CD8-positive, alpha-beta memory T cell (primary cell): ENCODE measurements at regions not wholly inside any gene's neighbourhood (a gene's known extent, or its start where the extent isn't known, plus 50 kb on each side); places are given as distances from the start of the nearest gene placed in this dataset.

Experiments
- CTCF ChIA-PET: fragments of 350-600 bp; sonication (Branson Sonifier 250); formaldehyde crosslinking; loops from one replicate; lab custom pipeline; 2021; ENCODE audit warnings: antibody characterized with exemption; lab: Charles Lee
- POLR2A ChIA-PET: fragments of 350-600 bp; sonication (Branson Sonifier 250); formaldehyde crosslinking; loops from one replicate; lab custom pipeline; 2021; ENCODE audit warnings: antibody characterized with exemption; lab: Charles Lee
- DNase-seq, 5 donors: peaks; one replicate each; pipeline versions ENCODE4 v3.0.0 to v3.0.0-alpha.2; 2020 to 2022; ENCODE audit warnings: mixed read lengths in 1 of 5
- H3K27ac ChIP-seq: one replicate; pipeline ENCODE4 v1.7.0; 2013; ENCODE audit warnings: low read depth, mild to moderate bottlenecking, low read length, moderate library complexity
- H3K27me3 ChIP-seq: 2 replicates; pipeline ENCODE4 v1.7.0; 2013; ENCODE audit warnings: low read length, mild to moderate bottlenecking; ENCODE audit not compliant: insufficient read depth, poor library complexity, severe bottlenecking
- H3K36me3 ChIP-seq: 2 replicates; pipeline ENCODE4 v1.7.0; 2013; ENCODE audit warnings: mild to moderate bottlenecking, low read length, moderate library complexity; ENCODE audit not compliant: insufficient read depth
- H3K4me1 ChIP-seq: 2 replicates; pipeline ENCODE4 v1.7.0; 2013; ENCODE audit warnings: mild to moderate bottlenecking, low read length, moderate library complexity; ENCODE audit not compliant: insufficient read depth
- H3K4me3 ChIP-seq: 2 replicates; pipeline ENCODE4 v1.7.0; 2013; ENCODE audit warnings: mild to moderate bottlenecking, low read length
- H3K9me3 ChIP-seq: 2 replicates; pipeline ENCODE4 v1.7.0; 2013; ENCODE audit warnings: mild to moderate bottlenecking, low read length
- H3K27ac Mint-ChIP-seq, 8 donors: one replicate each; pipeline ENCODE4 v1.8.0; 2020 to 2021; ENCODE audit warnings: mixed read lengths in 8 of 8, mild to moderate bottlenecking in 6 of 8, inconsistent platforms in 3 of 8, moderate library complexity in 3 of 8
- H3K27me3 Mint-ChIP-seq, 2 donors: one replicate each; pipeline ENCODE4 v1.8.0; 2020 to 2021; ENCODE audit warnings: mixed read lengths in 2 of 2, mild to moderate bottlenecking in 1 of 2, moderate library complexity in 1 of 2
- H3K36me3 Mint-ChIP-seq, 3 donors: one replicate each; pipeline ENCODE4 v1.8.0; 2020 to 2021; ENCODE audit warnings: mixed read lengths in 3 of 3, inconsistent platforms in 1 of 3, mild to moderate bottlenecking in 1 of 3
- H3K4me1 Mint-ChIP-seq, 3 donors: one replicate each; pipeline ENCODE4 v1.8.0; 2020 to 2021; ENCODE audit warnings: mixed read lengths in 3 of 3, inconsistent platforms in 1 of 3, mild to moderate bottlenecking in 1 of 3
- H3K4me3 Mint-ChIP-seq, 7 donors: one replicate each; pipeline ENCODE4 v1.8.0; 2020 to 2021; ENCODE audit warnings: mixed read lengths in 7 of 7, mild to moderate bottlenecking in 6 of 7, moderate library complexity in 4 of 7, inconsistent platforms in 2 of 7
- H3K9me3 Mint-ChIP-seq, 5 donors: one replicate each; pipeline ENCODE4 v1.8.0; 2020 to 2022; ENCODE audit warnings: mixed read lengths in 5 of 5, mild to moderate bottlenecking in 3 of 5, moderate library complexity in 2 of 5, inconsistent platforms in 1 of 5

DNA sequence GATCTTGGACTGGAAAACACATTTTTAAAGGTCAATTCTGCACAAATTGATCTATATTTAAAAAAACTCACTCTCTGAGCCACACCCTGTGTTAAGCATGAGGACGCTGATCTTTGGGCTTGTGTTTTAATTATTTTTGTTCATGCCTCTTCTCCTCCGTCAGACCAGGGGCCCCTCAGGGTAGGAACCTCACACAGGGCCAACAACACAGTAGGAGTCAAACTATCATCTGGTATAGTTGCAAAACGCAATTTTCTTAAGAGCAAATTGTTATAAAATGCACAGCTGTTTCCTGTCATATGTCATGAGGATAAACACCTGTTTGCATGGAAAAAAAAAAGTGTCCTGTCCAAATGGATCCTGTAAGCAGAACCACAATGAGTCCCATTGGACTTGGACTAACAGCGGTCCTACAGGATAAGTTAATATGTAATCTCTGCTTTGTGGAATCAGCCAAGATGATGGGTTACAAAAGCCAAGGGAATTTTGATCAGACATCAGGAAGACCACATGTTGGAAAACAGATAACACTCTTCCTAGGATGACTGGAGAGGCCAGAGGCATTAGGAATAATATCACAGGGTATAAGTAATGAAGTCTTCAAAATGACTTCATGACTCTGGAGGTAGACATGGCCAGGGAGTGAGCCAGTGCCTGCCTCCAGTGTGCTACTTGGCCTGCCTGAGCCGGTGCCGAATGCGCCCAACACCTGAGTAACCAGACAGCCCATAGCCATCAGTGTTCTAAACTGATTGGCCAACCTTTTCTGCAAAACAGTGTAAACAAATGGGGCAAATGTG is 184.9 kb upstream of the ADCY1 start:
- Mint-ChIP-seq H3K27ac (no peak overlapping the region), H3K27me3 (peaks cover 15 to 19% of the 10 kb centered on the region in 2 donors), H3K4me3 (no peak overlapping the region), H3K4me1 (no peaks in the 10 kb centered on the region), H3K9me3 (peaks cover under 1 to 9% (median 4%) of the 10 kb centered on the region in 5 donors), H3K36me3 (peaks cover 0 to 6% (median 0%) of the 10 kb centered on the region in 3 donors)
- no peaks in the 10 kb centered on the region for H3K4me1 ChIP-seq
- no peak for DNase-seq
- no peaks in the 10 kb centered on the region for H3K36me3 ChIP-seq
- no peaks in the 10 kb centered on the region for H3K27me3 ChIP-seq
- H3K27ac ChIP-seq, result no peak overlapping the region
- no peaks in the 10 kb centered on the region for H3K9me3 ChIP-seq
- no peak overlapping the region for H3K4me3 ChIP-seq
- POLR2A ChIA-PET, result no interaction called here
- CTCF ChIA-PET, result no interaction called here

- CTCF ChIA-PET, result no interaction called here
- POLR2A ChIA-PET, result no interaction called here
Measured at GRCh38 chr7:45390180-45390579, 184.0 kb upstream of the ADCY1 start.

GRCh38 chr7:45390731-45391130 is 183.4 kb upstream of the ADCY1 start:
- no peak overlapping the region for H3K4me3 ChIP-seq
- ChIA-PET POLR2A (no interaction called here), CTCF (no interaction called here)
- Mint-ChIP-seq H3K36me3 (peaks cover 0 to 3% (median 0%) of the 10 kb centered on the region in 3 donors), H3K4me1 (no peaks in the 10 kb centered on the region), H3K27ac (no peak overlapping the region), H3K27me3 (peaks cover 8 to 14% of the 10 kb centered on the region in 2 donors), H3K4me3 (no peak overlapping the region), H3K9me3 (peaks cover 4 to 13% (median 9%) of the 10 kb centered on the region in 5 donors)
- H3K27ac ChIP-seq, result no peak overlapping the region
- no peaks in the 10 kb centered on the region for H3K27me3 ChIP-seq
- no peaks in the 10 kb centered on the region for H3K4me1 ChIP-seq
- no peak for DNase-seq
- no peaks in the 10 kb centered on the region for H3K36me3 ChIP-seq
- no peaks in the 10 kb centered on the region for H3K9me3 ChIP-seq

More at GRCh38 chr7:45390180-45390579, 184.0 kb upstream of the ADCY1 start:
- Mint-ChIP-seq H3K9me3 (peaks cover 4 to 12% (median 9%) of the 10 kb centered on the region in 5 donors), H3K4me3 (no peak overlapping the region), H3K4me1 (no peaks in the 10 kb centered on the region), H3K27ac (no peak overlapping the region), H3K36me3 (peaks cover 0 to 6% (median 0%) of the 10 kb centered on the region in 3 donors), H3K27me3 (peaks cover 11 to 13% of the 10 kb centered on the region in 2 donors)
- H3K27ac ChIP-seq, result no peak overlapping the region
- no peaks in the 10 kb centered on the region for H3K36me3 ChIP-seq
- no peaks in the 10 kb centered on the region for H3K4me1 ChIP-seq
- H3K27me3 ChIP-seq, result no peaks in the 10 kb centered on the region
- no peak overlapping the region for H3K4me3 ChIP-seq
- DNase-seq, result no peak
- H3K9me3 ChIP-seq, result no peaks in the 10 kb centered on the region

DNA sequence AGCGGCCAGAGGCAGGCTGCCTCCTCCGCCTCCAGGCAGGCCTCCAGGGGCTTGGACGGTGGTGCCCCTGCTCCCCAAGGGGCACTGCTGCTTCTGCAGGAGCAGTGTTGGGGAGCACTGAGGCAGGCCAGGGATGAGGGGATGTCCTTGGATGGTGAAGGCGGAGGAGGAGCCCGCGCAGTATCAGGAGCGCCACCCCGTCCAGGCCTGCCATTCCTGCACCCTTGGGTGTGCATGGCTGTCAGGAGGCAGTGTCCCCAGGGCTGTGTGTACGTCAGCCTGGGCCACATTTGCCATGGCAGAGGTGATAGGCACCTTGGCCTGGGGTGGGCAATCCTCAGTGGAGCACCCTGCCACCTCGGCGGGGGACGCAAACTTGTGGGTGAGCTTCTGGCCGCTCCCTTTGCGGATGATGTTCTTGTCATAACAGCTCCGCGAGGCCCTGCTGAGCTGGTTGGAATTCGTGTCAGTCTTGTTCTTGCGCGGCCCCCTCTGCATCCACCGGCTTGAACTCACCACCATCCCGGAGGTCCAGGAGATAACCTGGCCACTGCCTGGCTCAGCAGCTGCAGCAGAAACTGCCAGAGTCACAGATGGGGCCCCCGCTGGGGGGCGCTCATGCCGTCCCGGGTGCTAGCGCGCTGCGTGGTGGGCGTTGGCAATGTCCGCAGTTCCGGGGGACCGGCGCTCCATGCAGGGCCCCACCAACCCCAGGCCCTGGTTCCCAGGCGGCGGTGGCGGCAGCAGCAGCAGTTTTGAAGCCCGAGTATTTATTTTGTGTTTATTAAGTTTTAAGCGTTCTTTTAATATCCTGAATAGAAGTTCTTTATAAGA is 182.3 kb upstream of the ADCY1 start:
- H3K9me3 ChIP-seq, result no peaks in the 10 kb centered on the region

DNA sequence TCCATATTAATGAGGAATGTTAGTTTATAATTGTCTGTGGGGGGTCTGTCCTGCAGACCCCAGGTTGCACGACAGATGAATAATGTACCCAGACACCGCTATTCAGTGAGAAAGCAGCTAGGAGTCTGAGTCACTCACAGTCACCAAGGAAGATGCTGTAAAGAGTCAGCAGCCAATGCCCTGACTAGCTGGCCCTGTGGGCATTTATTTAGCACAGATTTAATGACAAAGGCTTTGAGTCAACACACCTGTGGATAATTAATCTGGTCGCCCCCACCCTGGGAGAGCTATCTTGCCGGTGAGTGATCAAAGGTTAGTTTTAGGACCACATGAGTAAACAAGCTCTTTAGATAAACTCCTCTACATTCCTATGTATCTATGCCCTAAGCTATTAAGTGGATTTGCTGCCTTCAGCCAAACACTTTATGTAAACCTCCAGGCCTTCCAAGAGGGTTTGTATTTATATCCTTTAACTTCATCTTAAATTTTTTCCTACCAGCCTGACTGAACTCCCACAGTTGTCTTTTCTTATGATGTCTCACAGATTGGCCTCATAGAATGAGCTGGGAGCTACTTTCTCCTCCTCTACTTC is 180.0 kb upstream of the ADCY1 start:
- peaks cover 6 to 10% of the 10 kb centered on the region in 2 donors for H3K27me3 Mint-ChIP-seq
- H3K9me3 ChIP-seq, result no peaks in the 10 kb centered on the region
- DNase-seq, result no peak
- ChIA-PET POLR2A (no interaction called here), CTCF (no interaction called here)
- peak overlapping the region in 1 of 7 donors; percentile 32 for H3K4me3 Mint-ChIP-seq
- H3K36me3 ChIP-seq, result no peaks in the 10 kb centered on the region
- H3K4me3 ChIP-seq, result no peak overlapping the region
- H3K4me1 ChIP-seq, result no peaks in the 10 kb centered on the region
- no peaks in the 10 kb centered on the region for H3K4me1 Mint-ChIP-seq
- peaks cover 0 to 2% (median 0%) of the 10 kb centered on the region in 3 donors for H3K36me3 Mint-ChIP-seq
- H3K27ac ChIP-seq, result no peak overlapping the region
- H3K27ac Mint-ChIP-seq, result no peak overlapping the region
- H3K27me3 ChIP-seq, result no peaks in the 10 kb centered on the region
- H3K9me3 Mint-ChIP-seq, result peaks cover 4 to 16% (median 10%) of the 10 kb centered on the region in 5 donors

More for the DNA sequence above, 182.3 kb upstream of the ADCY1 start:
- Histone ChIP-seq H3K4me1 (no peaks in the 10 kb centered on the region), H3K27ac (no peak overlapping the region), H3K27me3 (no peaks in the 10 kb centered on the region), H3K36me3 (no peaks in the 10 kb centered on the region), H3K4me3 (no peak overlapping the region)
- DNase-seq, result no peak
- ChIA-PET POLR2A (no interaction called here), CTCF (no interaction called here)
- H3K27ac Mint-ChIP-seq, result no peak overlapping the region
- H3K4me3 Mint-ChIP-seq, result no peak overlapping the region
- peaks cover 3 to 12% of the 10 kb centered on the region in 2 donors for H3K27me3 Mint-ChIP-seq
- peaks cover 4 to 14% (median 10%) of the 10 kb centered on the region in 5 donors for H3K9me3 Mint-ChIP-seq
- no peaks in the 10 kb centered on the region for H3K4me1 Mint-ChIP-seq
- peaks cover 0 to 2% (median 0%) of the 10 kb centered on the region in 3 donors for H3K36me3 Mint-ChIP-seq

- DNase-seq, result no peak
- Mint-ChIP-seq H3K36me3 (peaks cover 0 to 4% (median 2%) of the 10 kb centered on the region in 3 donors), H3K9me3 (peaks cover 4 to 13% (median 8%) of the 10 kb centered on the region in 5 donors), H3K27ac (no peak overlapping the region), H3K27me3 (peaks cover 2 to 9% of the 10 kb centered on the region in 2 donors), H3K4me3 (no peak overlapping the region), H3K4me1 (peaks cover 0 to 2% (median 0%) of the 10 kb centered on the region in 3 donors)
- CTCF ChIA-PET, result no interaction called here
- POLR2A ChIA-PET, result no interaction called here
- Histone ChIP-seq H3K4me3 (no peak overlapping the region), H3K9me3 (no peaks in the 10 kb centered on the region), H3K36me3 (no peaks in the 10 kb centered on the region), H3K4me1 (no peaks in the 10 kb centered on the region), H3K27ac (no peak overlapping the region), H3K27me3 (no peaks in the 10 kb centered on the region)
Measured at GRCh38 chr7:45399069-45399468, 175.1 kb upstream of the ADCY1 start.

DNA sequence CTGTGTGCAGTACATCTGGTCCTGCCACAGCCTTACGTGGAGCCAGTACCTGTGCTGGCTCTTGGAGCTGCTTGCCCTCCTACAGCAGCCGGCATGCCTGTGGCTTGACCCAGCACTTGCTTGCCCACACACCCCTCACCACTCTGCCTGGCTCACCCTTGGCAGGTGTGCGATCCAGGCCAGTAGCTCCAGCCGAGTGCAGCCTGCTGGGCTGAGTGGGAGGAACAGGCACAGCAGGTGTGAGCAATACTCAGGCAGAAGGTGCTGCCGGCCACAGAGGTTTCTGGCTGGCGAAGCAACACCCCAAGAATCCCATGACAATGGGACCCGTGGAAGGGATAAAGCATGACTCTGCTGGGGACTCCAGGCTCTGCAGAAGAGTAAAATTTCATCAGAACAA is 173.5 kb upstream of the ADCY1 start:
- peaks cover 0 to 2% (median 0%) of the 10 kb centered on the region in 3 donors for H3K4me1 Mint-ChIP-seq
- H3K4me3 Mint-ChIP-seq, result no peak overlapping the region
- Histone ChIP-seq H3K27ac (no peak overlapping the region), H3K36me3 (no peaks in the 10 kb centered on the region), H3K4me3 (no peak overlapping the region), H3K9me3 (no peaks in the 10 kb centered on the region), H3K27me3 (no peaks in the 10 kb centered on the region), H3K4me1 (no peaks in the 10 kb centered on the region)
- DNase-seq, result no peak
- H3K36me3 Mint-ChIP-seq, result peaks cover 0 to 4% (median 2%) of the 10 kb centered on the region in 3 donors
- CTCF ChIA-PET, result no interaction called here
- H3K27ac Mint-ChIP-seq, result no peak overlapping the region
- POLR2A ChIA-PET, result no interaction called here
- peaks cover 1 to 12% of the 10 kb centered on the region in 2 donors for H3K27me3 Mint-ChIP-seq
- H3K9me3 Mint-ChIP-seq, result peaks cover 0 to 9% (median 3%) of the 10 kb centered on the region in 5 donors
